SK-N-SH treated with all-trans-retinoic acid at 6 μM for 48 hours (cell line): ENCODE measurements at regions not wholly inside any gene's neighbourhood (a gene's known extent, or its start where the extent isn't known, plus 50 kb on each side); places are given as distances from the start of the nearest gene placed in this dataset.

ENCODE experiments used
- ATAC-seq: fragments of 200-7000 bp; cut with Tn5 transposase; 3 replicates; pipeline ENCODE4 v1.9.1; 2020; ENCODE audit warnings: mild to moderate bottlenecking, moderate library complexity
- ARNTL ChIP-seq: fragments of 450-650 bp; formaldehyde crosslinking; IDR thresholded peaks from 2 replicates; pipeline ENCODE4 v1.5.0; 2020; ENCODE audit warnings: low read depth, mild to moderate bottlenecking, moderate library complexity, borderline replicate concordance
- BACH2 ChIP-seq: fragments of 250-450 bp; sonication (Bioruptor Pico); IDR thresholded peaks from 2 replicates; pipeline ENCODE4 v1.9.0; 2021; ENCODE audit warnings: mild to moderate bottlenecking, borderline replicate concordance
- CSDC2 ChIP-seq: fragments of 250-450 bp; sonication (Bioruptor Pico); IDR thresholded peaks from 2 replicates; pipeline ENCODE4 v1.5.0; 2020; ENCODE audit warnings: mild to moderate bottlenecking, moderate library complexity
- ESRRG ChIP-seq: fragments of 250-450 bp; sonication (Bioruptor Pico); IDR thresholded peaks from 2 replicates; pipeline ENCODE4 v1.6.1; 2021; ENCODE audit warnings: mild to moderate bottlenecking
- ISL1 ChIP-seq: fragments of 250-450 bp; sonication (Bioruptor Pico); IDR thresholded peaks from 2 replicates; pipeline ENCODE4 v2.1.2; 2022; ENCODE audit warnings: mild to moderate bottlenecking, moderate library complexity
- PATZ1 ChIP-seq: fragments of 250-450 bp; sonication (Bioruptor Pico); IDR thresholded peaks from 2 replicates; pipeline ENCODE4 v1.8.0; 2020; ENCODE audit warnings: mild to moderate bottlenecking, moderate library complexity, borderline replicate concordance
- PPARA ChIP-seq: fragments of 250-450 bp; sonication (Bioruptor Pico); IDR thresholded peaks from 2 replicates; pipeline ENCODE4 v1.5.0; 2020; ENCODE audit warnings: mild to moderate bottlenecking, borderline replicate concordance
- RARB ChIP-seq: fragments of 250-450 bp; sonication (Bioruptor Pico); IDR thresholded peaks from 2 replicates; pipeline ENCODE4 v1.8.0; 2021; ENCODE audit warnings: mild to moderate bottlenecking, moderate library complexity
- SNAI2 ChIP-seq: fragments of 250-450 bp; sonication (Bioruptor Pico); IDR thresholded peaks from 2 replicates; pipeline ENCODE4 v1.5.0; 2020; ENCODE audit warnings: mild to moderate bottlenecking, moderate library complexity
- TCF4 ChIP-seq: fragments of 250-450 bp; sonication (Bioruptor Pico); IDR thresholded peaks from 2 replicates; pipeline ENCODE4 v1.8.0; 2021; ENCODE audit warnings: mild to moderate bottlenecking, moderate library complexity, borderline replicate concordance
- TOX ChIP-seq: fragments of 250-450 bp; sonication (Bioruptor Pico); IDR thresholded peaks from 2 replicates; pipeline ENCODE4 v1.8.0; 2021; ENCODE audit warnings: mild to moderate bottlenecking, moderate library complexity, borderline replicate concordance
- ZC3H10 ChIP-seq: fragments of 250-450 bp; sonication (Bioruptor Pico); IDR thresholded peaks from 2 replicates; pipeline ENCODE4 v1.5.1; 2021; ENCODE audit warnings: mild to moderate bottlenecking, moderate library complexity
- ZNF565 ChIP-seq: fragments of 450-650 bp; formaldehyde crosslinking; conservative IDR thresholded peaks from 2 replicates; pipeline ENCODE4 v1.5.0; 2020; ENCODE audit warnings: low read depth, mild to moderate bottlenecking, moderate library complexity
- ZNF70 ChIP-seq: fragments of 450-650 bp; formaldehyde crosslinking; IDR thresholded peaks from 2 replicates; pipeline ENCODE4 v1.5.0; 2020; ENCODE audit warnings: mild to moderate bottlenecking, moderate library complexity
- ZNF8 ChIP-seq: fragments of 450-650 bp; formaldehyde crosslinking; IDR thresholded peaks from 2 replicates; pipeline ENCODE4 v1.5.0; 2020; ENCODE audit warnings: mild to moderate bottlenecking, moderate library complexity
- TF ChIP-seq, protein P1 (sequence below): fragments of 250-450 bp; sonication (Bioruptor Pico); IDR thresholded peaks from 2 replicates; pipeline ENCODE4 v1.5.0; 2020; ENCODE audit warnings: mild to moderate bottlenecking, moderate library complexity
- TF ChIP-seq, protein P2 (sequence below): fragments of 250-450 bp; sonication (Bioruptor Pico); IDR thresholded peaks from 2 replicates; pipeline ENCODE4 v1.5.1; 2020; ENCODE audit warnings: low read depth, mild to moderate bottlenecking, moderate library complexity
- TF ChIP-seq, protein P3 (sequence below): fragments of 250-450 bp; sonication (Bioruptor Pico); IDR thresholded peaks from 2 replicates; pipeline ENCODE4 v1.8.0; 2021; ENCODE audit warnings: low read depth, mild to moderate bottlenecking, moderate library complexity, borderline replicate concordance

- TF ChIP-seq SNAI2 (CRISPR knock-in tag) = no peak
- TF ChIP-seq, all 23 proteins: peak for 0
These were observed 325.7 kb downstream of the ADGRD1 start (continued) for GRCh38 chr12:131279281-131279921.

GRCh38 chr12:131280426-131280825 lies 326.7 kb downstream of the ADGRD1 start:
- no peak for ATAC-seq
- TF ChIP-seq TCF4 (CRISPR knock-in tag) (no peak), RARB (CRISPR knock-in tag) (no peak), PPARA (CRISPR knock-in tag) (no peak), ZC3H10 (no peak), ARNTL (CRISPR knock-in tag) (no peak), ZNF8 (no peak), ISL1 (no peak), CSDC2 (CRISPR knock-in tag) (no peak), TOX (CRISPR knock-in tag) (no peak), ZNF70 (CRISPR knock-in tag) (no peak), BACH2 (CRISPR knock-in tag) (no peak), SNAI2 (CRISPR knock-in tag) (no peak), ESRRG (CRISPR knock-in tag) (no peak), ZNF565 (CRISPR knock-in tag) (no peak), PATZ1 (CRISPR knock-in tag) (no peak)
- TF ChIP-seq, protein P1, sequence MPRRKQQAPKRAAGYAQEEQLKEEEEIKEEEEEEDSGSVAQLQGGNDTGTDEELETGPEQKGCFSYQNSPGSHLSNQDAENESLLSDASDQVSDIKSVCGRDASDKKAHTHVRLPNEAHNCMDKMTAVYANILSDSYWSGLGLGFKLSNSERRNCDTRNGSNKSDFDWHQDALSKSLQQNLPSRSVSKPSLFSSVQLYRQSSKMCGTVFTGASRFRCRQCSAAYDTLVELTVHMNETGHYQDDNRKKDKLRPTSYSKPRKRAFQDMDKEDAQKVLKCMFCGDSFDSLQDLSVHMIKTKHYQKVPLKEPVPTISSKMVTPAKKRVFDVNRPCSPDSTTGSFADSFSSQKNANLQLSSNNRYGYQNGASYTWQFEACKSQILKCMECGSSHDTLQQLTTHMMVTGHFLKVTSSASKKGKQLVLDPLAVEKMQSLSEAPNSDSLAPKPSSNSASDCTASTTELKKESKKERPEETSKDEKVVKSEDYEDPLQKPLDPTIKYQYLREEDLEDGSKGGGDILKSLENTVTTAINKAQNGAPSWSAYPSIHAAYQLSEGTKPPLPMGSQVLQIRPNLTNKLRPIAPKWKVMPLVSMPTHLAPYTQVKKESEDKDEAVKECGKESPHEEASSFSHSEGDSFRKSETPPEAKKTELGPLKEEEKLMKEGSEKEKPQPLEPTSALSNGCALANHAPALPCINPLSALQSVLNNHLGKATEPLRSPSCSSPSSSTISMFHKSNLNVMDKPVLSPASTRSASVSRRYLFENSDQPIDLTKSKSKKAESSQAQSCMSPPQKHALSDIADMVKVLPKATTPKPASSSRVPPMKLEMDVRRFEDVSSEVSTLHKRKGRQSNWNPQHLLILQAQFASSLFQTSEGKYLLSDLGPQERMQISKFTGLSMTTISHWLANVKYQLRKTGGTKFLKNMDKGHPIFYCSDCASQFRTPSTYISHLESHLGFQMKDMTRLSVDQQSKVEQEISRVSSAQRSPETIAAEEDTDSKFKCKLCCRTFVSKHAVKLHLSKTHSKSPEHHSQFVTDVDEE = no peak
- TF ChIP-seq, protein P2, sequence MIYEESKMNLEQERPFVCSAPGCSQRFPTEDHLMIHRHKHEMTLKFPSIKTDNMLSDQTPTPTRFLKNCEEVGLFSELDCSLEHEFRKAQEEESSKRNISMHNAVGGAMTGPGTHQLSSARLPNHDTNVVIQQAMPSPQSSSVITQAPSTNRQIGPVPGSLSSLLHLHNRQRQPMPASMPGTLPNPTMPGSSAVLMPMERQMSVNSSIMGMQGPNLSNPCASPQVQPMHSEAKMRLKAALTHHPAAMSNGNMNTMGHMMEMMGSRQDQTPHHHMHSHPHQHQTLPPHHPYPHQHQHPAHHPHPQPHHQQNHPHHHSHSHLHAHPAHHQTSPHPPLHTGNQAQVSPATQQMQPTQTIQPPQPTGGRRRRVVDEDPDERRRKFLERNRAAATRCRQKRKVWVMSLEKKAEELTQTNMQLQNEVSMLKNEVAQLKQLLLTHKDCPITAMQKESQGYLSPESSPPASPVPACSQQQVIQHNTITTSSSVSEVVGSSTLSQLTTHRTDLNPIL = no peak
- TF ChIP-seq, protein P3, sequence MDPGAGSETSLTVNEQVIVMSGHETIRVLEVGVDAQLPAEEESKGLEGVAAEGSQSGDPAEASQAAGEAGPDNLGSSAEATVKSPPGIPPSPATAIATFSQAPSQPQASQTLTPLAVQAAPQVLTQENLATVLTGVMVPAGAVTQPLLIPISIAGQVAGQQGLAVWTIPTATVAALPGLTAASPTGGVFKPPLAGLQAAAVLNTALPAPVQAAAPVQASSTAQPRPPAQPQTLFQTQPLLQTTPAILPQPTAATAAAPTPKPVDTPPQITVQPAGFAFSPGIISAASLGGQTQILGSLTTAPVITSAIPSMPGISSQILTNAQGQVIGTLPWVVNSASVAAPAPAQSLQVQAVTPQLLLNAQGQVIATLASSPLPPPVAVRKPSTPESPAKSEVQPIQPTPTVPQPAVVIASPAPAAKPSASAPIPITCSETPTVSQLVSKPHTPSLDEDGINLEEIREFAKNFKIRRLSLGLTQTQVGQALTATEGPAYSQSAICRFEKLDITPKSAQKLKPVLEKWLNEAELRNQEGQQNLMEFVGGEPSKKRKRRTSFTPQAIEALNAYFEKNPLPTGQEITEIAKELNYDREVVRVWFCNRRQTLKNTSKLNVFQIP (CRISPR knock-in tag) = no peak

GRCh38 chr12:131281016-131281415 lies 327.3 kb downstream of the ADGRD1 start:
- ATAC-seq = no peak
- TF ChIP-seq ISL1 (no peak), PPARA (CRISPR knock-in tag) (no peak), ARNTL (CRISPR knock-in tag) (no peak)
- TF ChIP-seq, protein P1 = no peak
